Neutrophil (primary cell): ENCODE measurements at regions not wholly inside any gene's neighbourhood (a gene's known extent, or its start where the extent isn't known, plus 50 kb on each side); places are given as distances from the start of the nearest gene placed in this dataset.

Experiments
- H3K27ac ChIP-seq: fragments of 200-600 bp; sonication (generic); 2 replicates; pipeline ENCODE4 v1.5.1; 2016; ENCODE audit warnings: mild to moderate bottlenecking, moderate library complexity
- H3K27me3 ChIP-seq: fragments of 200-600 bp; sonication (generic); 2 replicates; pipeline ENCODE4 v1.6.0; 2016; ENCODE audit warnings: mild to moderate bottlenecking
- H3K36me3 ChIP-seq: fragments of 200-600 bp; sonication (generic); 2 replicates; pipeline ENCODE4 v1.5.1; 2017
- H3K4me1 ChIP-seq, 2 experiments: fragments of 200-600 bp in 1 of 2; sonication (generic) in 1 of 2; 1 replicate in 1 of 2; 2 replicates in 1 of 2; pipeline versions ENCODE4 v1.5.1 to v1.6.1; 2013 to 2016; ENCODE audit warnings: low read depth in 1 of 2, low read length in 1 of 2, mild to moderate bottlenecking in 1 of 2, moderate library complexity in 1 of 2; ENCODE audit not compliant: control insufficient read depth in 1 of 2, insufficient read depth in 1 of 2
- H3K4me3 ChIP-seq, 2 experiments: fragments of 200-600 bp in 1 of 2; sonication (generic) in 1 of 2; 1 replicate in 1 of 2; 2 replicates in 1 of 2; pipeline ENCODE4 v1.5.1; 2013 to 2016; ENCODE audit warnings: low read depth in 1 of 2, low read length in 1 of 2, mild to moderate bottlenecking in 1 of 2, moderate library complexity in 1 of 2
- H3K9me3 ChIP-seq: fragments of 200-600 bp; sonication (generic); 2 replicates; pipeline ENCODE4 v1.5.1; 2016
- CTCF ChIP-seq: fragments of 200-600 bp; sonication (generic); IDR thresholded peaks from 2 replicates; pipeline ENCODE4 v1.5.1; 2016; ENCODE audit warnings: antibody characterized with exemption

DNA sequence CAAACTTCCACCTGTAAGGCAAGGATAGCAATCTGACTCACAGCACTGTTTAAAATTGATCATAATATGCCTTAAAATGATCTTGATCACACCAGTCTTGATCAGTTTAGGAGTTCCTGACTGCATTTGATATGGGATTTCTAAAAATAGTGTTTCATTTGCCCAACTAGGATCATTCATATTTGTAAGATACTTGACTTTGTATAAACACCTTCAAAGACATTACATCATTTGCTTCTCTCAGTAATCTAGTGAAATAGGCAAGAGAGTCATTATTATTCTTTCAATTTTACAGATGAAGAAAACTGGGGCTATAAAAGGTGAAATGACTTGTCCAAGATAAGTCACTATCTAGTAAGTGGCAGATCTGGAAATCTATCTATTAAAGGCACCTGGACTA, 521.1 kb downstream of the GATA3 start:
- Histone ChIP-seq H3K36me3 (no peaks in the 10 kb centered on the region), H3K27me3 (no peaks in the 10 kb centered on the region), H3K4me3 (no peak overlapping the region), H3K27ac (no peak overlapping the region), H3K9me3 (no peaks in the 10 kb centered on the region), H3K4me1 (no peaks in the 10 kb centered on the region)
- no peak for TF ChIP-seq CTCF

- Histone ChIP-seq H3K36me3 (no peaks in the 10 kb centered on the region), H3K4me1 (no peaks in the 10 kb centered on the region), H3K27ac (no peak overlapping the region), H3K27me3 (no peaks in the 10 kb centered on the region), H3K9me3 (no peaks in the 10 kb centered on the region), H3K4me3 (no peak overlapping the region)
- no peak for TF ChIP-seq CTCF
Measured at GRCh38 chr10:8576281-8576680, 521.8 kb downstream of the GATA3 start.

GRCh38 chr10:8576911-8577310, 522.4 kb downstream of the GATA3 start:
- Histone ChIP-seq H3K27ac (no peak overlapping the region), H3K4me1 (no peaks in the 10 kb centered on the region), H3K27me3 (no peaks in the 10 kb centered on the region), H3K4me3 (no peak overlapping the region), H3K36me3 (no peaks in the 10 kb centered on the region), H3K9me3 (no peaks in the 10 kb centered on the region)
- no peak for TF ChIP-seq CTCF

DNA sequence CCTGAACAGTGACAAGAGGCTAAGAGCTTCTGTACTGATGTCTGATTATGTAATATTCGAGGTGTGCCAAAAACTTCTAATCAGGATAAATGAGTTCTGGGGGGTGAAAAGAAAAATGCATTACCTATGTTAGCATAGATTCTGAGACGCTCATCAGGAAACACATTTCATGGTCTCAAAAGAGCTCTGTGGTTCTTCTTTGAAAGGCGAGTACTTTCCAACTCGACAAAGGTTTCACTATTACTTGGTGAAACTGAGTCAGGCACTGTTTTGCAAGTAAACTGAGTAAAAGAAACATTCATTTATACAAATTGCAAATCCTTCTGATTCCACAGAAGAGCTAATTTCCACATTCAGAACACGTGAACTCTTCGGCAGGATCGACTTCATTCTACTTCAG, 523.2 kb downstream of the GATA3 start:
- H3K4me3 ChIP-seq = no peak overlapping the region
- H3K27me3 ChIP-seq = no peaks in the 10 kb centered on the region
- no peak for TF ChIP-seq CTCF
- no peaks in the 10 kb centered on the region for H3K9me3 ChIP-seq
- no peaks in the 10 kb centered on the region for H3K36me3 ChIP-seq
- H3K27ac ChIP-seq = no peak overlapping the region
- no peaks in the 10 kb centered on the region for H3K4me1 ChIP-seq

- TF ChIP-seq CTCF = no peak
- no peaks in the 10 kb centered on the region for H3K9me3 ChIP-seq
- no peak overlapping the region for H3K27ac ChIP-seq
- H3K4me3 ChIP-seq = no peak overlapping the region
- H3K36me3 ChIP-seq = no peaks in the 10 kb centered on the region
- no peaks in the 10 kb centered on the region for H3K27me3 ChIP-seq
- no peaks in the 10 kb centered on the region for H3K4me1 ChIP-seq
Measured at GRCh38 chr10:8581521-8582225, 527.2 kb downstream of the GATA3 start.

DNA sequence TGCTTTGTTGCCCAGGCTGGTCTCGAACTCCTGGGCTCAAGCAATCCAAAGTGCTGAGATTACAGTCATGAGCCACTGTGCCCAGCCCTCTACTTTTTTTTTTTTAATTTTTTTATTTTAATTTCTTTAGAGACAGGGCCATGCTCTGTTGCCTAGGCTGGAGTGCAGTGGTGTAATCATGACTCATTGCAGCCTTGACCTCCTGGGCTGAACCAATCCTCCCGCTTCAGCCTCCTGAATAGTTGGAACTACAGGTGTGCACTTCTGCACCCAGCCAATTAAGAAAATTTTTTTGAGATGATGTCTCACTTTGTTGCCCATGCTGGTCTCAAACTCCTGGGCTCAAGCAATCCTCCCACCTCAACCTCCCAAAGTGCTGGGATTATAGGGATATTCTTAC, 528.6 kb downstream of the GATA3 start:
- no peak for TF ChIP-seq CTCF
- H3K27ac ChIP-seq = no peak overlapping the region
- H3K27me3 ChIP-seq = no peaks in the 10 kb centered on the region
- H3K36me3 ChIP-seq = no peaks in the 10 kb centered on the region
- no peak overlapping the region for H3K4me3 ChIP-seq
- no peaks in the 10 kb centered on the region for H3K4me1 ChIP-seq
- no peaks in the 10 kb centered on the region for H3K9me3 ChIP-seq
